GM12873 (cell line): ENCODE measurements at regions not wholly inside any gene's neighbourhood (a gene's known extent, or its start where the extent isn't known, plus 50 kb on each side); places are given as distances from the start of the nearest gene placed in this dataset.

Experiments used
- TF ChIP-seq, protein P1 (sequence below): IDR thresholded peaks from 2 replicates; pipeline ENCODE4 v1.5.1; 2012; ENCODE audit warnings: low read depth, mild to moderate bottlenecking, moderate library complexity, low read length, control low read depth; ENCODE audit not compliant: insufficient read depth; ENCODE audit errors: missing control alignments

DNA sequence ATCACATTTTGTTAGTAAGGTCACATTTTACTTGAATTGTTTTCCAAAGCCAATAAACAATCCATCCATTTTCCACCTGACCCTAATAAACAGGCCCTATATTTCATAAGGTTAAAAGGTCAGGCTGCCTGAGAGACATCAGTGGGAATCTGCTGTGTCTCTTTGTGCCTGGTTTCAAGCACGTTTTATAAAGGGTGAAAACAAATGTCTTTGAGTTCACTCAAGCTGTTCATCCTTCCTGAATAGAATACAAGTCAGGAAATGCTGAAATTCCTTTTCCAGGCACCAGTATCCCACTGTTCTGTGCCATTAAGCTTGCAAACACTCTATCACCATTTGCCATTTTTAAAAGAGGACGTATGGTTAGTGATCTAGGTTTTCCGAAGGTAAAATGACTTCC is 67.5 kb upstream of the SPATA13 start:
- TF ChIP-seq, protein P1, sequence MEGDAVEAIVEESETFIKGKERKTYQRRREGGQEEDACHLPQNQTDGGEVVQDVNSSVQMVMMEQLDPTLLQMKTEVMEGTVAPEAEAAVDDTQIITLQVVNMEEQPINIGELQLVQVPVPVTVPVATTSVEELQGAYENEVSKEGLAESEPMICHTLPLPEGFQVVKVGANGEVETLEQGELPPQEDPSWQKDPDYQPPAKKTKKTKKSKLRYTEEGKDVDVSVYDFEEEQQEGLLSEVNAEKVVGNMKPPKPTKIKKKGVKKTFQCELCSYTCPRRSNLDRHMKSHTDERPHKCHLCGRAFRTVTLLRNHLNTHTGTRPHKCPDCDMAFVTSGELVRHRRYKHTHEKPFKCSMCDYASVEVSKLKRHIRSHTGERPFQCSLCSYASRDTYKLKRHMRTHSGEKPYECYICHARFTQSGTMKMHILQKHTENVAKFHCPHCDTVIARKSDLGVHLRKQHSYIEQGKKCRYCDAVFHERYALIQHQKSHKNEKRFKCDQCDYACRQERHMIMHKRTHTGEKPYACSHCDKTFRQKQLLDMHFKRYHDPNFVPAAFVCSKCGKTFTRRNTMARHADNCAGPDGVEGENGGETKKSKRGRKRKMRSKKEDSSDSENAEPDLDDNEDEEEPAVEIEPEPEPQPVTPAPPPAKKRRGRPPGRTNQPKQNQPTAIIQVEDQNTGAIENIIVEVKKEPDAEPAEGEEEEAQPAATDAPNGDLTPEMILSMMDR, result no peak

DNA sequence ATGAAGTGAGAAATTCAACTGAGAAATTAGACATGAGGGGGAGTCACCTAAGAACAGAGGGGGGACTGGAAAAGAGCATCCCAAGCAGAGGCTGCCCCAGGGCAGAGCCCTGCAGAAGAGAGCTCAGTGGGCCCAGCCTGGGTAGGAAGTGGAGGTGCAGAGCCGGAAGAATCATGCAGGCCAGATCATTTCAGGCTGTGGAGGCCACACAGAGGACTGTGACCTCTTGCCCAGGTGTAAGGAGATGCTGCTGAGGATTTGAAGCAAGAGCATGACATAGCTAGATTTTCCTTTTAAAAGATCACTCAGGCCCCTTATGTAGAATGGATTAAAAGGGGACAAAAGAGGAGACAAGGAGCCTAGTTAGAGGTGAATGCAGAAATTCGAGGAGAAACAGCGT is 63.9 kb upstream of the SPATA13 start:
- TF ChIP-seq, protein P1, result no peak

- TF ChIP-seq, protein P1, result no peak
Observed at GRCh38 chr13:24097064-24097463, 63.5 kb upstream of the SPATA13 start.

DNA sequence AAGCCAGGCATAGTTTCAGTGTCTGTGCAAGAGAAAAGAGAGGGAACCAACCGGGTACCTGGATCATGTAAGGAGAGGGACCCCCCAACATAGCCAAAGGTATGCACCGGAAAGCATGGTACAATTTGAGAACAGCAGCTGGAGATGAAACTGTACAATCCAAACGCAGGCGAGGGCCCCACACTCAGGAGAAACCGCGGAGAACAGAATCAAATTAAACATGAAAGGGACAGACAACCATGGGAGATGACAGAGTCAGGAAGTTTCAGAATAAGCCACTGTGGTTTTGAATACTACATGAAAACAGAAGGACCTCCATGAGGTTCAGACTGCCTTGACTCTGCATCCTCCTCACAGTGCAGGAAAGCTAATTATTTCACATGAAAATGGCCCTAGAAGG is 62.9 kb upstream of the SPATA13 start:
- TF ChIP-seq, protein P1, result no peak

DNA sequence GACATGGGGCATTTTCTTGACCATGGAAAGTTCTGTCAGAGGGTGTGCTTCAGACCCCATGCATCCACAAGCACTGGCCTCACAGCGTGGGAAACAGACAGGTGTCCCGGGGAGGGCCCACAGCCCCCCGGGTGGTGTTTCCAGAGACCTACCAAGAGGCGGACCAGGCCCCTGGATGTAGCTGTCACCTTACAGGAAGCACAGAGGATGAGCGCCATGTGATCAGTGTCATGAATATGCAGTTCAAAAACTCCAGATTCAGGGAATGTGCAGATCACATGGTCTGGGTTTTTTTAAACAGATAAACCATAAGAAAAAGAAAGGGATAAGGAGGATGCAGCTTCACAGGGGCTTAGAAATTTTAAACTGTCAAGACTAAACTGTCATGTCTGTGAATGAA is 61.0 kb upstream of the SPATA13 start:
- TF ChIP-seq, protein P1, result no peak

GRCh38 chr13:24100188-24100587 is 60.3 kb upstream of the SPATA13 start:
- TF ChIP-seq, protein P1, result no peak

DNA sequence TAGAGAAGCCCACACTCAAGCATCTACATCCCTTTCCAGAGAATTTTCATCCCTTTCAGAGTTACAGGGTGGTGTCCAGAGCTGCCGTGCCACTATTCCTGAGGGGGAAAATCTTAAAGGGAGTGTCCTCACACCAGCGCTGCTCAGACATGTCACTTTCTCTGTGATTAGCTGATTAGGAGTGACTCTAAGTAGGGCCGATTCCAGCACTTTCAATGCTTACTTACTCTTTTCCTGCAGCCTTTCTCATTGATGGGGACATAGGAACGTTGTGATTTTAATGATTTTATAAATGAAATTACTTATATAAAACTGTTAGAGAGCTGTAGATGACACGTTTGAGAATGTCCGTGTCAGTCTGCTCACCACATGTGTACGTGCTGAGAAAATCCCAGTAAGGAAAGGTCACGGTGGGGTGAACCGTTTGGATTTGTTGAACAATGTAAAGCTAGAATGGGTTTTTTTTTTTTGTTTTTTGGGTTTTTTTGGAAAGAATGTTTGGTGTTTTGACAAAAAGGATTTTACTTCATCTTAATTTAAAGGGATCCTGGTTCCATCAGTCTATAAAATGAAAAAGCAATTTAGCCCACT is 56.6 kb upstream of the SPATA13 start:
- TF ChIP-seq, protein P1, result no peak

- TF ChIP-seq, protein P1, result no peak
Observed at GRCh38 chr13:24104723-24105122, 55.8 kb upstream of the SPATA13 start.
